WTC11 (cell line): ENCODE measurements at regions not wholly inside any gene's neighbourhood (a gene's known extent, or its start where the extent isn't known, plus 50 kb on each side); places are given as distances from the start of the nearest gene placed in this dataset.

Experiments
- CREB1 ChIP-seq: sonication (generic); formaldehyde crosslinking; IDR thresholded peaks from 2 replicates; pipeline ENCODE4 v1.8.0; 2023; ENCODE audit warnings: mild to moderate bottlenecking, missing genetic modification reagents
- CREM ChIP-seq: sonication (generic); formaldehyde crosslinking; IDR thresholded peaks from 2 replicates; pipeline ENCODE4 v1.8.1; 2022; ENCODE audit warnings: mild to moderate bottlenecking, missing genetic modification reagents, moderate library complexity
- CTCF ChIP-seq: fragments of 200-600 bp; IDR thresholded peaks from 2 replicates; pipeline ENCODE4 v1.8.0; 2022; ENCODE audit warnings: antibody characterized with exemption
- E2F5 ChIP-seq: sonication (generic); formaldehyde crosslinking; IDR thresholded peaks from 2 replicates; pipeline ENCODE4 v1.8.1; 2022; ENCODE audit warnings: mild to moderate bottlenecking, moderate library complexity, missing genetic modification reagents
- HMGXB4 ChIP-seq: sonication (generic); formaldehyde crosslinking; IDR thresholded peaks from 2 replicates; pipeline ENCODE4 v1.8.1; 2023; ENCODE audit warnings: mild to moderate bottlenecking, moderate library complexity, missing genetic modification reagents
- MAX ChIP-seq: sonication (generic); formaldehyde crosslinking; IDR thresholded peaks from 2 replicates; pipeline ENCODE4 v1.8.0; 2022; ENCODE audit warnings: mild to moderate bottlenecking, missing genetic modification reagents
- MLX ChIP-seq: sonication (generic); formaldehyde crosslinking; IDR thresholded peaks from 2 replicates; pipeline ENCODE4 v1.8.1; 2023; ENCODE audit warnings: mild to moderate bottlenecking, missing genetic modification reagents, moderate library complexity
- NR1H2 ChIP-seq: sonication (generic); formaldehyde crosslinking; IDR thresholded peaks from 2 replicates; pipeline ENCODE4 v1.9.0; 2021; ENCODE audit warnings: mild to moderate bottlenecking, moderate library complexity, missing genetic modification reagents
- STAT6 ChIP-seq: sonication (generic); formaldehyde crosslinking; conservative IDR thresholded peaks from 2 replicates; pipeline ENCODE4 v1.8.1; 2023; ENCODE audit warnings: mild to moderate bottlenecking, low read depth, missing genetic modification reagents, moderate library complexity
- USF1 ChIP-seq: sonication (generic); formaldehyde crosslinking; IDR thresholded peaks from 2 replicates; pipeline ENCODE4 v1.8.0; 2022; ENCODE audit warnings: mild to moderate bottlenecking, missing genetic modification reagents
- ZNF281 ChIP-seq: sonication (generic); formaldehyde crosslinking; IDR thresholded peaks from 2 replicates; pipeline ENCODE4 v1.8.0; 2023; ENCODE audit warnings: mild to moderate bottlenecking, missing genetic modification reagents

- TF ChIP-seq E2F5 (no peak), CTCF (no peak), CREM (CRISPR knock-in tag) (no peak), HMGXB4 (CRISPR knock-in tag) (no peak), NR1H2 (CRISPR knock-in tag) (no peak), MLX (CRISPR knock-in tag) (no peak), ZNF281 (no peak), MAX (CRISPR knock-in tag) (no peak), CREB1 (CRISPR knock-in tag) (no peak), STAT6 (CRISPR knock-in tag) (no peak), USF1 (CRISPR knock-in tag) (no peak)
These were observed 1690.6 kb upstream of the LRRTM3 start for GRCh38 chr10:65235266-65235665.
